ENCODE measurements at regions not wholly inside any gene's neighbourhood (a gene's known extent, or its start where the extent isn't known, plus 50 kb on each side); places are given as distances from the start of the nearest gene placed in this dataset.
"Not testable (repeated sequence)": the region's sequence is repeated elsewhere in the genome, so short reads cannot be mapped to it uniquely, and the experiment has no call there.

GRCh38 chr10:8367672-8368411 is 313.4 kb downstream of the GATA3 start:
- H3K4me1 ChIP-seq (ENCODE audit: control insufficient read depth, insufficient read depth, low read length); H3K27me3 ChIP-seq (ENCODE audit: control insufficient read depth, insufficient read depth); intact Hi-C loops (cut with DNase I); DNase-seq; H3K27ac ChIP-seq (ENCODE audit: low read length); ATAC-seq; H3K4me3 ChIP-seq (ENCODE audit: low read length); H3K9me3 ChIP-seq (ENCODE audit: control insufficient read depth, low read length): not testable (repeated sequence)
- whole genome bisulfite sequencing, result 95% methylated on average over 3 of the region's 3 CpGs

- Histone ChIP-seq H3K4me1 (ENCODE audit: control insufficient read depth, insufficient read depth, low read length) (no peaks in the 10 kb centered on the region), H3K27me3 (ENCODE audit: control insufficient read depth, insufficient read depth) (no peaks in the 10 kb centered on the region), H3K9me3 (ENCODE audit: control insufficient read depth, low read length) (no peaks in the 10 kb centered on the region), H3K27ac (ENCODE audit: low read length) (no peak overlapping the region), H3K4me3 (ENCODE audit: low read length) (no peak overlapping the region)
- DNase-seq (no peak), ATAC-seq (peak in 1 of 2 donors; percentile 69)
- intact Hi-C loops (cut with DNase I), result no loop called here
- WGBS, result 53% methylated on average over 7 of the region's 7 CpGs
Measured at GRCh38 chr10:8369666-8370065, 315.2 kb downstream of the GATA3 start.

GRCh38 chr10:8374334-8374733 is 319.8 kb downstream of the GATA3 start:
- no peaks in the 10 kb centered on the region for H3K9me3 ChIP-seq (ENCODE audit: control insufficient read depth, low read length)
- WGBS, result 91% methylated on average over 6 of the region's 6 CpGs

GRCh38 chr10:8375137-8375536 is 320.6 kb downstream of the GATA3 start:
- no peak for ATAC-seq
- Histone ChIP-seq H3K27me3 (ENCODE audit: control insufficient read depth, insufficient read depth) (no peaks in the 10 kb centered on the region), H3K4me3 (ENCODE audit: low read length) (no peak overlapping the region), H3K4me1 (ENCODE audit: control insufficient read depth, insufficient read depth, low read length) (no peaks in the 10 kb centered on the region), H3K9me3 (ENCODE audit: control insufficient read depth, low read length) (no peaks in the 10 kb centered on the region), H3K27ac (ENCODE audit: low read length) (no peak overlapping the region)
- WGBS, result 74% methylated on average over 4 of the region's 4 CpGs
- intact Hi-C loops (cut with DNase I), result no loop called here
- DNase-seq, result no peak

More at GRCh38 chr10:8374334-8374733, 319.8 kb downstream of the GATA3 start:
- intact Hi-C loops (cut with DNase I), result no loop called here
- no peak overlapping the region for H3K4me3 ChIP-seq (ENCODE audit: low read length)
- no peak overlapping the region for H3K27ac ChIP-seq (ENCODE audit: low read length)
- ATAC-seq, result no peak
- H3K4me1 ChIP-seq (ENCODE audit: control insufficient read depth, insufficient read depth, low read length), result no peaks in the 10 kb centered on the region
- no peaks in the 10 kb centered on the region for H3K27me3 ChIP-seq (ENCODE audit: control insufficient read depth, insufficient read depth)
- DNase-seq, result no peak

- no peaks in the 10 kb centered on the region for H3K9me3 ChIP-seq (ENCODE audit: control insufficient read depth, low read length)
- ATAC-seq (no peak), DNase-seq (no peak)
- H3K27me3 ChIP-seq (ENCODE audit: control insufficient read depth, insufficient read depth), result no peaks in the 10 kb centered on the region
- no peaks in the 10 kb centered on the region for H3K4me1 ChIP-seq (ENCODE audit: control insufficient read depth, insufficient read depth, low read length)
- no peak overlapping the region for H3K4me3 ChIP-seq (ENCODE audit: low read length)
- WGBS, result 65% methylated on average over 10 of the region's 10 CpGs
- H3K27ac ChIP-seq (ENCODE audit: low read length), result no peak overlapping the region
- intact Hi-C loops (cut with DNase I), result no loop called here
Measured at GRCh38 chr10:8378198-8378983, 323.9 kb downstream of the GATA3 start.

- ATAC-seq, result peak in 1 of 2 donors; percentile 74
- H3K27ac ChIP-seq (ENCODE audit: low read length), result no peak overlapping the region
Measured at GRCh38 chr10:8379906-8380832, 325.7 kb downstream of the GATA3 start.

GRCh38 chr10:8380833-8381496 is 326.5 kb downstream of the GATA3 start:
- Histone ChIP-seq H3K27ac (ENCODE audit: low read length) (no peak overlapping the region), H3K4me1 (ENCODE audit: control insufficient read depth, insufficient read depth, low read length) (no peaks in the 10 kb centered on the region), H3K9me3 (ENCODE audit: control insufficient read depth, low read length) (no peaks in the 10 kb centered on the region), H3K4me3 (ENCODE audit: low read length) (no peak overlapping the region), H3K27me3 (ENCODE audit: control insufficient read depth, insufficient read depth) (no peaks in the 10 kb centered on the region)
- DNase-seq (no peak), ATAC-seq (no peak)
- intact Hi-C loops (cut with DNase I), result no loop called here
- WGBS, result 92% methylated on average over 3 of the region's 3 CpGs

More at GRCh38 chr10:8379906-8380832, 325.7 kb downstream of the GATA3 start:
- H3K9me3 ChIP-seq (ENCODE audit: control insufficient read depth, low read length), result no peaks in the 10 kb centered on the region
- H3K4me1 ChIP-seq (ENCODE audit: control insufficient read depth, insufficient read depth, low read length), result no peaks in the 10 kb centered on the region
- H3K4me3 ChIP-seq (ENCODE audit: low read length), result no peak overlapping the region
- intact Hi-C loops (cut with DNase I), result no loop called here
- no peaks in the 10 kb centered on the region for H3K27me3 ChIP-seq (ENCODE audit: control insufficient read depth, insufficient read depth)
- WGBS, result 37% methylated on average over 9 of the region's 9 CpGs
- no peak for DNase-seq

GRCh38 chr10:8386781-8387180 is 332.3 kb downstream of the GATA3 start:
- no peak for DNase-seq
- no peak overlapping the region for H3K27ac ChIP-seq (ENCODE audit: low read length)
- H3K4me1 ChIP-seq (ENCODE audit: control insufficient read depth, insufficient read depth, low read length), result no peaks in the 10 kb centered on the region
- no peaks in the 10 kb centered on the region for H3K27me3 ChIP-seq (ENCODE audit: control insufficient read depth, insufficient read depth)
- H3K4me3 ChIP-seq (ENCODE audit: low read length), result no peak overlapping the region
- H3K9me3 ChIP-seq (ENCODE audit: control insufficient read depth, low read length), result no peaks in the 10 kb centered on the region
- WGBS, result 96% methylated on average over 8 of the region's 8 CpGs
- intact Hi-C loops (cut with DNase I), result no loop called here
- ATAC-seq, result no peak

- Histone ChIP-seq H3K9me3 (ENCODE audit: control insufficient read depth, low read length) (no peaks in the 10 kb centered on the region), H3K4me1 (ENCODE audit: control insufficient read depth, insufficient read depth, low read length) (no peaks in the 10 kb centered on the region), H3K4me3 (ENCODE audit: low read length) (no peak overlapping the region), H3K27ac (ENCODE audit: low read length) (no peak overlapping the region), H3K27me3 (ENCODE audit: control insufficient read depth, insufficient read depth) (no peaks in the 10 kb centered on the region)
- 67% methylated on average over 2 of the region's 2 CpGs for WGBS
- intact Hi-C loops (cut with DNase I), result no loop called here
- ATAC-seq (no peak), DNase-seq (no peak)
Measured at GRCh38 chr10:8389630-8390029, 335.1 kb downstream of the GATA3 start.

GRCh38 chr10:8392216-8392615 is 337.7 kb downstream of the GATA3 start:
- intact Hi-C loops (cut with DNase I), result no loop called here
- no peaks in the 10 kb centered on the region for H3K4me1 ChIP-seq (ENCODE audit: control insufficient read depth, insufficient read depth, low read length)
- no peak for ATAC-seq
- WGBS, result 72% methylated on average over 2 of the region's 2 CpGs
- no peaks in the 10 kb centered on the region for H3K27me3 ChIP-seq (ENCODE audit: control insufficient read depth, insufficient read depth)
- no peak overlapping the region for H3K4me3 ChIP-seq (ENCODE audit: low read length)
- DNase-seq, result no peak
- H3K9me3 ChIP-seq (ENCODE audit: control insufficient read depth, low read length), result no peaks in the 10 kb centered on the region
- no peak overlapping the region for H3K27ac ChIP-seq (ENCODE audit: low read length)

Data from right cardiac atrium (tissue), 5 donors.